Fibroblast of mammary gland (primary cell): ENCODE measurements at regions not wholly inside any gene's neighbourhood (a gene's known extent, or its start where the extent isn't known, plus 50 kb on each side); places are given as distances from the start of the nearest gene placed in this dataset.
A peak's percentile ranks its signal among the peaks of the same experiment; 100 is the strongest.

Source experiments
- DNase-seq: peaks from one replicate; pipeline ENCODE4 v3.0.0-alpha.2; 2010; ENCODE audit warnings: low read depth
- H3K4me3 ChIP-seq: 2 replicates; pipeline ENCODE4 v1.5.1; 2011; ENCODE audit warnings: low read depth, mild to moderate bottlenecking, low read length, moderate library complexity; ENCODE audit not compliant: control insufficient read depth
- TF ChIP-seq, protein P1 (sequence below): conservative IDR thresholded peaks from 2 replicates; pipeline ENCODE4 v1.5.1; 2011; ENCODE audit warnings: low read depth, low read length, inconsistent platforms; ENCODE audit not compliant: control insufficient read depth, insufficient read depth

DNA sequence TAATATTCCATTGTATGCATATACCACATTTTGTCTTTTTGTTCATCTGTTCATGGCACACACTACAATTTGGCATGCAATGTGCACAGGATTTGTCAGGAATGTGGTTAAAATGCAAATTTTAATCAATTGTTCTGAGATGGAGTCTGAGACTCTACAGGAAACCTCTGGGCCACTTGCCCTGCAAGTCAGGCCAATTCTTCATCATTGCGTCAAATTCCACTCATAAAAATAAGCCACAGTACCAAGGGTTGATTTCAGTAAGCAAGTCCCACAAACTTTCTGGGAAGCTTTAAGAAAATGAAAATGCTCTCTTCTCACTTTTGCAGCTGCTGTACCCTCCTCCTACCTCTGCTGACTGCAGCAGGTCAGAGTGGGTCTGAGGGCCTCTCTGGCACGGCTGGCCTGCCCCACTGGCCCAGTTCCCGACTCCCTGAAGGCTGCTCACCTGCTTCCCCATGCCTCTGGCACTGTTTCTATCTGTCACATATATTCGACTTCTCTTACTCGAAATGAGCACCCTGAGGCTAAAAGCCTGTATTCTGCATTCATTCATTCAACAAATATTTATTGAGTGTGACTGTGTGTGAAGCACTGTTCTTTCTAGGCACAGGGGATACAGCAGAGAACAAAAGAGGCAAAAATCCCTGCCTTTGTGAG lies 83.8 kb upstream of the WASF3 start:
- no peak for DNase-seq
- TF ChIP-seq, protein P1, sequence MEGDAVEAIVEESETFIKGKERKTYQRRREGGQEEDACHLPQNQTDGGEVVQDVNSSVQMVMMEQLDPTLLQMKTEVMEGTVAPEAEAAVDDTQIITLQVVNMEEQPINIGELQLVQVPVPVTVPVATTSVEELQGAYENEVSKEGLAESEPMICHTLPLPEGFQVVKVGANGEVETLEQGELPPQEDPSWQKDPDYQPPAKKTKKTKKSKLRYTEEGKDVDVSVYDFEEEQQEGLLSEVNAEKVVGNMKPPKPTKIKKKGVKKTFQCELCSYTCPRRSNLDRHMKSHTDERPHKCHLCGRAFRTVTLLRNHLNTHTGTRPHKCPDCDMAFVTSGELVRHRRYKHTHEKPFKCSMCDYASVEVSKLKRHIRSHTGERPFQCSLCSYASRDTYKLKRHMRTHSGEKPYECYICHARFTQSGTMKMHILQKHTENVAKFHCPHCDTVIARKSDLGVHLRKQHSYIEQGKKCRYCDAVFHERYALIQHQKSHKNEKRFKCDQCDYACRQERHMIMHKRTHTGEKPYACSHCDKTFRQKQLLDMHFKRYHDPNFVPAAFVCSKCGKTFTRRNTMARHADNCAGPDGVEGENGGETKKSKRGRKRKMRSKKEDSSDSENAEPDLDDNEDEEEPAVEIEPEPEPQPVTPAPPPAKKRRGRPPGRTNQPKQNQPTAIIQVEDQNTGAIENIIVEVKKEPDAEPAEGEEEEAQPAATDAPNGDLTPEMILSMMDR = no peak
- no peak overlapping the region for H3K4me3 ChIP-seq

DNA sequence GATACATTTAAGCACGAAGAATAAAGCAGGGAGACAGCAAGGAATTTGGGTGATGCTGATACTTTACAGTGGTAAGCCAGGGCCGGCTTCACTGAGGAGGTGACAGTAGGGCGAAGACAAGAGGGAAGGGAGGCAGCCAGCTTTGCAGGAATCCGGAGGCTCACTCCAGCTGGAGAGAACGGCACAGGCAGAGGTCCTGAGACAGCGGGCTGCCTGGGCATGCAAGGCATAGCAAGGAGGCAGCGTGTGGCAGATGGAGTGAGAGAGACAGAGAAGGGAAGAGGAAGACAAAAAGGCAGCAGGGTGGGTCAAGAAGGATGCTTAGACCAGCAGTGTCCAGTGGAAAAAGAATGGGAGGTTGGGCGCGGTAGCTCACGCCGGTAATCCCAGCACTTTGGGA lies 83.2 kb upstream of the WASF3 start:
- no peak overlapping the region for H3K4me3 ChIP-seq
- DNase-seq = no peak
- TF ChIP-seq, protein P1 = no peak

DNA sequence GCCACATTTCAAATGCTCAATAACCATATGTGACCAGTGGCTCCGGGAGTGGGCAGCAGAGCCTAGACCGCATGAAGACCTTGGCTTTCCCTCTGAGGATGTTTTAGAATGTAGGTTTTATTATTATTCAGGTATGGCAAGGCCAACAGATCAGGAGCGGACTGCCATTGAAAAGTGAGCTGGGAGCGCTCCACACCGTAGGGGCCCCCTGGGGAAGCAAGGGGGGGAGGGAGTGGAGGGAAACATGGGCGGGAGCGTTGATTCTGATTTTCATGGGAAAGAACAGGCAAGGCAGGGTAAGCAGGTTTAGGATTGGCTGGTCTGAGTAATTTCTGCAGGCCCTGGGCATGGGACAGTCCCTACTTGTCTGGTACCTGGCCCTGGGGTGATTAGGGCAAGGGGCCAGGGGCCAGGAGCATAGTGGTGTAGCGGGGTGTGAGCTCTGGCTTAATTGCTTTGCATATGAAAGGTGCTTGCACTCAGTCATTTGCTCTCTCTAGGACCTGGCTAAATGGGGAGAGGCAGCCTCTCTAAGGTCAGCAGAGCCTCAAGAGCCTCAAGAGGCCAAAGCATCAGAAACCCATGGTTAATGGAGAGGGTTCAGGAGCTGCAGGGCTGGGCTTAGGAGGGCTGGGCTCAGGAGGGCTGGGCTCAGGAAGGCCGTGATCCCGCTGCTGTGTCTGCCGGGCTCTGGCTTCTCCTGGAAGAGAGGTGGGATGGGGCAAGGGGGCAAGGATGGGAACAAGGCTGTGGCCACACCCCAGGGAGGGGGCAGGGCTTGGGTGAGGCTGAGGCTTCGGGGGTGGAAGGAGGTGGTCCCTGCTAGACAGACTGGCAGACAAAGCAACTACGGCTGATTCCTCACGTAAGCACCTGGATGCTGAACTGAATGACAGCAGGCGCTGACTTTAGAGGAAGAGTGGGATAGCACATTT lies 82.0 kb upstream of the WASF3 start:
- DNase-seq = no peak
- TF ChIP-seq, protein P1 = no peak
- H3K4me3 ChIP-seq = peak overlapping the region; percentile 31

DNA sequence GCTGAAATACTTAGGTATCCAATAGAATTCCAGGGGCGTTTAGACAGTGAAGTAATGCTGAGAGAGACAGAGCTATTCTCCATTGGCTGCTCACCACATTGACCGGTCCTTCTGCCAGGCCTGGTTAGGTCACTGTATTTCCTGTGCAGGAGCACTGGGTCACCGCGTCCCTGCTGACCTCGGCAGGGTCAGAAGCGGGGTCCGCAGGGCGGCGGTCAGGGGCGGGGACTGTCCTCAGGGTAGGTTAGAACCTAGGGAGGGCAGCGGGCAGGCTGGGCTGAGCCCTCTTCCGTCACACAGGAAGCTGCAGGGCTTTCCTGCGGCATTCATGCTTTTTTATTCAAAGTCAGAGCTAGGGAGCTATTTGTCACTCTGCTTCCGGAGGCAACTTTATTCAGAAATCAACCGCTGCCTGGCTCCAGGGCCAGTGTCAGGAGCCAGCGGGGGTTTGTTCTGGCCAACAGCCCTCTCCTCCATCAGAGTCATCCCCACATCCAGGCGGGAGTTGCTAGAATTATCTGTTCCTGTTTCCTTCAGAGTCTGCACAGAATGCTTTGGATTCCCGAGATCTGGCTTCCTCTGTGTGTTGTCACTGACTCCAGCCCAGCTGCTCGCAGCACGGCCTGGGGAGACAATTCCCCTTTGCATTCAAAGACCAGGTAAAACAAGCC lies 81.2 kb upstream of the WASF3 start:
- DNase-seq = peak; percentile 29
- TF ChIP-seq, protein P1 = no peak
- H3K4me3 ChIP-seq = peak overlapping the region; percentile 31

DNA sequence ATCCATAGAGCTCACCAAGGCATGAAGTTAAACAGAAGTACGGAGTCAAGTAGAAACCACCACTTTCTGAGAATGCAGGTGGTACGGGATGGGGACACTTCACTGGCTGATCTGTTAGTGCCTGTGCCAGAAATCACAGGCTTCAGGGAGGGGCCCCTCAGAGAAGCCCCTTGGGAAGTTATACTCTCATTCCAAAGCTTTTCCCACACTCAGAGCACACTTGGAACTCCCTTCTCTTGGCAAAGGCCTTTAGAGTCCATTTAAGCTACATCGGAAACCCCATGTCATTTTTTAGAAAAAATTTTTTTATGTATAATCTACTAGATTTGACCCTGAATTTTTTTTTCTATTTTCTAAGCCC lies 80.7 kb upstream of the WASF3 start:
- H3K4me3 ChIP-seq = peak overlapping the region; percentile 31
- TF ChIP-seq, protein P1 = no peak
- no peak for DNase-seq

DNA sequence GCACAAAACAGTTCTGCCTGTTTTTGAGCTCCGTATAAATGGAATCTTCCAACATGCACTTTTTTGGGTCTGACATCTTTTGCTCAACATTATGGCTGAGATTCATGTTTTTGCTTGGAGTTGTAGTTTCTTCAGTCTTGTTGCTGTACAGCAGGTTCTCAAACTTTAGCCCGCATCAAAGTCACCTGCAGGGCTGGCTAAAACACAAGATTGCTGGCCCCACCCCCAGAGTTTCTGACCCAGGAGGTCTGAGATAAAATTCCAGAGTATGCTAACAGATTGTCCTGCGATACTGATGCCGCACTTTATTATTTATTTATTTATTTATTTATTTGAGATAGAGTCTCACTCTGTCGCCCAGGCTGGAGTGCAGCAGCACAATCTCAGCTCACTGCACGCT lies 79.8 kb upstream of the WASF3 start:
- no peak overlapping the region for H3K4me3 ChIP-seq
- TF ChIP-seq, protein P1 = no peak
- no peak for DNase-seq
